ENCODE measurements at regions not wholly inside any gene's neighbourhood (a gene's known extent, or its start where the extent isn't known, plus 50 kb on each side); places are given as distances from the start of the nearest gene placed in this dataset.

DNA sequence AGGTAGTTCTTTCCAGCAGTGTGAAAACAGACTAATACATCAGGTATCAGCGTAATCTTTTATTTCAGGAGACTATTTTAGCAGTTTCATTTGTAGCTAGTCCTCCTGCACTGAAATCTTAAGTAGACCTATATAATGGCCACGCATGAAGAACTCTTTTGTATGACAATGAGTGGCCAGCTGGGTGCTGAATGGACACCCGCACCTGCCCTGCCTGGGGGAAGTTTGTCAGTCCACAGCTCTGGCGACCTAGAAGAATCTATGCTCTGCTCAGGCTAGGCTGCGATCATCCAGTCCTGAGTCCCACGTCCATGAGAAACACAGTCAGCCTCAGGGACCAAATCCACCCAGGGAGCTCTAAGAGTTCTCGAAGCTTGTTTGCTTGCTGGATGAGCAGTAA lies 709.2 kb upstream of the ID2 start:
- DNase-seq (ENCODE audit: low read depth): no peak

DNA sequence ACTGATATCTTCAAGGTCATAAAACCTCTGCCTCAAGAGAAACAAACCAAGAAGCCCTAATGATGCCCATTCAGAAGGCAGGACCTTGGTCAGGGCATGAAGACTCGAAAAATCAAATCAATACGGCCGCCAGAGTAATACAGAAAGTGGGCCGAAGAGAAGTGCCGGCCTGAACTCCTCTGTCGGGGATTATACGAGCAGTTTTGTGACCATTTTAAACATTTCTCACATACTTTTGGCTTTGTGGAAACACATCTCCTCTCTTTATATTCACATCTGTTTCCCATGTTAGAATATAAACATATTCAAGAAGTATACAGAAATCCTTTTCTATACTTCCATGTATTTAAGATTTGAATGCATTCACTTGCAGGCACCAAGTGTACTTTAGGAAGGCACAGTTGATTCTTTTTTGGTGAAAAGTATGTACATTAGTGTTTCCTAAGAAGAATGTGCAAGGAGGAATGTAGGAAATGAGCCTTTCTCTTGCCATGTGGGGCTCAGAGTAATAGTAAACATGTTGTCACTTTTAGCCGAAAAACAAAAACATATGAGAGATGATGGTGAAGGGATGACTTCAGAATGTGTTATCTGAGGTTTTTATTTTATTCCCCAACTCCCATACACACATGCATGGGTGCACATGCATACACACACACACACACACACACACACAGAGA lies 707.9 kb upstream of the ID2 start:
- no peak for DNase-seq (ENCODE audit: low read depth)

DNA sequence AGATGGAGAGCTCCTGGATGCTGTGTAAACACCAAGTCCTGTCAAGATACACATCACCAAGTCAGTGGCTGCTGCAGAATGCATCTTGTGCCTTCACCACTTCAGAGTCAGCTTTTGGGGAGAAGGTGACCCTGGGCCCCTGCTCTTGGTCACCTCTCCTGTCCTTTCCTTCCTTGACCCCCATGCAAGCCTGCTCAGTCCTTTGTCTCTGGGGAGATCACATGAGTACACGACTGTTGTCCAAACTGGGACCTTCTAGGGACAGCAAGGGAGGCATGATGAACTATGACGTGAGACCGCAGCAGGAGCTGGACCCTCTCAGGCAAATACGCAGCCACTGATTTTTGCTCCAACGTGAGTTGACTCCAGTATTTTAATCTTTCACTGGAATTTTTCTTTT lies 706.9 kb upstream of the ID2 start:
- no peak for DNase-seq (ENCODE audit: low read depth)

DNA sequence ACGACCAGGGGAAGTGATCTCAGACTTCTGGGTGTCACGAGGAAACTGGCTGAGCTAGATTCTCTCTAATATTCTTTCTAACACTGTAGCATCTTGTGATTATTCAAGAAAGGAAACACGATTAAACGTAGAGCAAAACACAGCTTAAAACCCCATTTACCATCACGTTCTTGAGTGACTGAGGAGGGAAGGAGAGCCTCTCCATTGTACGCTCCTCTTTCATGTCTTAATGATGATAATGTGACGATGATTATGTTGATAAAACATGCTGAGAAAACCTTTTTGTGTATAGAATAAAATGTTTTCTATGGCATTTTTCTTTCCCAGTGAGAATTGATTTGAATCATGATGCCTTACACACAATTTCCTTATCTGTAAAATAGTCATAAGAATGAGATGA lies 705.6 kb upstream of the ID2 start:
- no peak for DNase-seq (ENCODE audit: low read depth)

DNA sequence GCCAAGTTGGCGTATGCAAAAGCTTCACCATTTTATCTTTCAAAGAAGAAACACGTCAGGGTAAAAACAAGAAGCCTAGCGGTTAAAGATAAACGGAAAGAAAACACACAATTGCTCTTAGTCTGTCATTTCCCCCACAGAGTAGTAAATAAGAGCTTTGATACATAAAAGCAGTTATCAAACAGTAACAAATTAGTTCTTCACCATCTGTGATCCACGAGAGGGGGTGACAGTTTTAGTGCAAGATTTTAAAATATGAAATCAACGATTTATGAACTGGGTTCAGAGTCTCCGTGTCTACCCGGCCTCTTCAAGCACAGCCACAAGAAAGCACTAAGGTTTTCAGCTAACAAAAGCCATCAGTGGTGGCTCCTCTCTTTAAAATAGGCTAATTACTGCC lies 703.9 kb upstream of the ID2 start:
- no peak for DNase-seq (ENCODE audit: low read depth)

DNA sequence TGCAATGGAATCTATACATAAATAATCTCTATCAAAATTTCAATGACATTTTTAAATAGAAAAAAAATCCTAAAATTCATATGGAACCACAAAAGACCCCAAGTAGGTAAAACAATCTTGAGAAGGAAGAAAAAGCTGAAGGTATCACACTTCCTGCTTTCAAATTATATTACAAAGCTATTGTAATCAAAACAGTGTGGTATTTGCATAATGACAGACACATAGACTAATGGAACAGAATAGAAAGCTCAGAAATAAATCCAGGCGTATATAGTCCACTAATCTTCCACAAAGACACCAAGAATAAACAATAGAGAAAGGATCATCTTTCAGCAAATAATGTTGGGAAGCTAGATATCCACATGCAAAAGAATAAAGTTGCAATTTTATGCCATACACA lies 699.8 kb upstream of the ID2 start:
- no peak for DNase-seq (ENCODE audit: low read depth)

DNA sequence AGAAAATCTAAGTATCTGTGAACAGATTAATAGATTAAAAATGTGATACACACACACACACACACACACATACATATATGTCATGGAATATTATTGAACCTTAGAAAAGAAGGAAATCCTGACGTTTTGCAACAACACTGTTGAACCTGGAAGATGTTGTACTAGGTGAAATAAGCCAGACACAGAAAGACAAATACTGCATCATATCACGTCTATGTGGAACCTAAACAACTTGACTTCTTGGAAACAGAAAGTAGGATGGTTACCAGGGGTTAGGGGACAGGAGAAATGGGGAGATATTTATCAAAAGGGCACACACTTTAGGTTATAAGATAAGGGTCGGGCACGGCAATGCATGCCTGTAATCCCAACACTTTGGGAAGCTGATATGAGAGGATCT lies 698.4 kb upstream of the ID2 start:
- DNase-seq (ENCODE audit: low read depth): no peak

DNA sequence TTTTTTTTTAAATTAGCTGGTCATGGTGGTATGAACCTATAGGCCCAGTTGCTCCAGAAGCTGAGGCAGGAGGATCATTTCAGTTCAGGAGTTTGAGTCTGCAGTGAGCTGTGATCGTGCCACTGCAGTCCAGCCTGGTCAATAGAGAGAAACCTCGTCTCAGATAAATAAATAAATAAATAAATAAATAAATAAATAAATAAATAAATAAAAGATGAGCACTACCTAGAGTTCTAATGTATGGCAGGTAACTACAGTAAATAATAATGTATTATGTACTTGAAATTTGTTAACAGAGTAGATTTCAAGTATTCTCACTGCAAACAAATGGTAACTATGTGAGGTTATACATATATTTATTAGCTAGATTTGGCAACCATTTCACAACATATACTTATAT lies 697.9 kb upstream of the ID2 start:
- DNase-seq (ENCODE audit: low read depth): no peak

DNA sequence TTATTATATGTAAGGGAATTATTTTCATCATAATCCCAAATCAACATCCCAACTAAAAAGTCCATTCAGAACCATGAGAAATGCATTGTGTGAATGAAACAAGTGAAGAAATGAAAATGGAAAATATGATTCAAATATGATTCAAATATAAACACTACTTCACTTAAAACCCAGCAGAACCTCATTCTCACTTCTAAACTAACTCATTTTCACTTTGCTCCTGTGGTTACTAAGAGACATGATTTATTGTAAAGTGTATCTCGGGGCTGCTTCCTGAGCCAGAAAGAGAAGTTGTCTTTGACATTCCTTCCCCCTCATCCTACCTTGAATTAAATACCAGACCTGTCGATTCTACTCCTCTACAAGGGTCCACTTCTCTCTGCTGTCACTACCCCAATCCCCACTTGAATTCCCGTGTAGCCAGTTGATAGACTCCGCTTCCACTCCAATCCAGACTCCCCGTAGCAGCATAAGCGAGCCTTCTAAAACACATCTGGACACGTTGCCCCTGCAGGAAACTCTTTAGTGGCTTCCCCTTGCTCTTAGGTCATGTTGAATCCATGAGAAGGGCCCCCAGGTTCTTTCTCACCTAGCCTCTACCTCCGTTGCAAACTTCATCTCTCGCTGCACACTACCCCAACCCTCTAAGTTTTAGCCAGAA lies 697.0 kb upstream of the ID2 start:
- DNase-seq (ENCODE audit: low read depth): no peak

DNA sequence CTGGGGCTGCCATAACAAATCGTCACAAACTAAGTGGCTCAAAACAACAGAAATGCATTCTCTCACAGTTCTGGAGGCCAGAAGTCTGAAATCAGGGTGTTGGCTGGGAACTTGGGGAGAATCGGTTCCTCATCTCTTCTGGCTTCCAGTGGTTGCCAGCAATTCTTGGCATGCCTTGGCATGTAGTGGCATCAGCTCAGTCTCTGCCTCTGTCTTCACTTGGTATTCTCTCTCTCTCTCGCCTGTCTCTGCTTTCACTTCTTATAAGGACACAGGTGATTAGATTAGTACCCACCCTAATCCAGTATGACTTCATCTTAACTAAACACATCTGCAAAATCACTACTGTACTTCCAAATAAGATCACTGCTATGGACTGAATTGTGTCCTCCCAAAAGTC lies 695.4 kb upstream of the ID2 start:
- no peak for DNase-seq (ENCODE audit: low read depth)

DNA sequence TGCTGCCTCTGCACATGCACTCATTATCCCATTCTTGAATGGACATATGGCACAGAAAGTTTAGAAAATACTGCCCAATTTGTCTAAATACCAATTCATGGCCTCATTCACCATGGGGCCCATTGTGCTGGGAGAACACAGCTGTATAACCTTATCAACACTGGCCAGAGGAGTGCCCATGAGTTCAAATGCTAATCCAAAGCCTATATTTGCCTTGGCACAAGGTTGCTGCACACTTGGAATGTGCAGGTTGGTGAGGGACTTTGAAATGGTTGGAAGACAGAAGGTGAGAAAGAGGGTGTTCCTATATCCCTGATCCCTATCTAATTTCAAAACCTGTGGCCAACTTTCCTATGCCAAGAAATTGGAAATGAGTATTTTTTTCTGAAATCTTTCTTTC lies 693.9 kb upstream of the ID2 start:
- DNase-seq (ENCODE audit: low read depth): no peak

DNA sequence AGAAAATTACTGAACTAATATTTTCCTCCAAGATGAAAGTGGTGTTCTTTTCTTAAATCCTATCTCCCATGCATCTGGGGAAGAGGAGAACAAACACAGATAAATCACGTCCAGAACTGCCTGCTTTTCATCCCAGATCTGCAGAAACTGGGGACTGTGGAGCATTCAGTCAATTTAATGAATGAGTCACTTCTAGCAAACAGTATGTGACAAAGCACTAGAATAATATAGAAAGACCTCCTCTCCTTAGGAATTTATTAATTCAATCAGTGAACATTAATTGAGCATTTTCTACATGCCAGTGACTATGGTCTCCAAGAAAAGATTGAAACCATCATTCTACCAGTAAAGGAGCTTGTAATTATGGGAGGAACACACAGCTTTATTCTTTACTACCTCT lies 693.4 kb upstream of the ID2 start:
- no peak for DNase-seq (ENCODE audit: low read depth)

DNA sequence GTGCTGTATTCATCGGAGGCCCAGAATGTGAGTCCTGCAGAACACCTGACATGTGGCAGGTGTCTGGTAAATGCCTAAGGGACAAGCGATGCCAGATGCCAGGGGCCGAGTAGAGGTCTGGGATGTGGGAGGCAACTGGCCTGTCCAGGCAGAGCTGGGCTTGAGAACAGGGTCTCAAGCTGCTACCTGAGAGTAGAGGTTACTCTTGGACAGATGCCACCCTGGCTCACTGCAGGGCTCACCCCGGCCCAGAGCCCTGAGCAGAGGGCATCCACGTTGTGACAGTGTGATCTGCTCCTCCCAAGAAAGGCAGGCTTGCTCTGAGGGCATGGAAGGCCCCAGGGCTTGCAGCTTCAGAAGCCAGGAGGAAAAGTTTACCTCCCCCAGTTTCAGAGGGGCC lies 692.0 kb upstream of the ID2 start:
- DNase-seq (ENCODE audit: low read depth): no peak

DNA sequence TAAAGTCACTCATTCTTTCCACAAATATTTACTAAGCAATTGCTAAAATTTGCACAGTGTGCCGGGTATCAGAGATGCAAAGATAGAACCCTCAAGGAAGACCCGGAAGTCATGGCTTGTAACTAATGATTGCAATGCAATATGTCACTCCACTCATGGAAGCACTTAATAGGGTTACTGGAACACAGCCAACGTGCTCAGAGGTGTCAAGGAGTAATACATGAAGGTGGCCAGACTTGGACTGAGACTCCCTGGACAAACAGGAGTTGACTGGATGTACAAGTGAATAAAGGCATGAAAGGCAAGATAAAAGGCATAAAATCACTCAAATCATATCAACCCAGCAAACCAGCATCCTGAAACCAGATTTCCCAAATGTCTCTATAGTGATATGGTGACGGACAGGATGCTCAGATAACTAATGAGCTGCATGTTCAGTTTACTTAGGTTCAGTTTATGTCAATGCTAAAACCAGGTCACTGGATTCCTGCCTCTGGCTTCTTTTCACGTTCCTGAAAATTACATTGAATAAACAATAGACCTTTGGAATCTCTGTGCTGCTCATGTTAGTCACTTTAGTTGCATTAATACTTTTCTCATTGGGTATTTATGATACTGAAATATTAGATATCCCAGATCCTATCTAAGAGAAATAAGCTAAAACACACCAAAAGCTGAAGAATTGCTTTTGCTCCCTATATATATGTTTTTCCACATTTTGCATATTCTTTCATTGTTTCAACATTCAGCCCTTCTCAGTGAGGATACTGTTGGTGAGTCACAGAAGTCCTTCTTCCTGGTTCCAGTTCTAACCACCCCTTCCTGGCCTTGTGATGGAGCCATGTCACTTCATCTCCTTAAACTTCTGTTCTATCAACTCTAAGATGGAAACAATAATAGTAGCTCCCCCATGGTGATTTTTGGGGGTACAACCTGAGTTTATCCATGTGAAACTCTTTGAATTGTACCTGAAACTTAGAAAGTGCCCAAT lies 688.9 kb upstream of the ID2 start:
- no peak for DNase-seq (ENCODE audit: low read depth)

DNA sequence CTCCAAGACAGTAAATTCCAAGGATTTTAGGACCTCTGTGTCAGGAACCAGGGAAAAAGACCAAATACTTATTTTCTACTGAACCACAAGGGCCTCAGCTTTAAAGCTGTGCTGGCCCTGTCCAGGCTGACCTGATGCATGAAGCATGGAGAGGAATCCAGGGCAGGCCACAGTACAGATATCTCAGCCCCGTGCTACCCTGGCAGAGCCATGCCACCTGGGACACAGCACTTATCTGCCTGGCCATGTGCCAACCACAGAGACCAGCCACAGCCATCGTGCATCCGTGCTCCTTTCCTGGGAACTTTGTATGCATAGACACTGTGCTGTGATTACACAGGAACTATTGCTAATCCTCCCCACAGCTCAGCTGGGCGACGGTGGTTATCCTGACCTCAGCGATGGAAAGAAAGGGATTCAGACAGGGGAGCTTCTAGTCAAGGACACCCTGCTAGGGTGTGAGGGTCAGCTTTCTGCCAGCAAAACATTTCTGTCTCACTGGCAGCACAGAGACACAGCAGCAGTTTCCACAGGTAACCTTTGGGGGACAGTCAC lies 687.4 kb upstream of the ID2 start:
- no peak for DNase-seq (ENCODE audit: low read depth)

DNA sequence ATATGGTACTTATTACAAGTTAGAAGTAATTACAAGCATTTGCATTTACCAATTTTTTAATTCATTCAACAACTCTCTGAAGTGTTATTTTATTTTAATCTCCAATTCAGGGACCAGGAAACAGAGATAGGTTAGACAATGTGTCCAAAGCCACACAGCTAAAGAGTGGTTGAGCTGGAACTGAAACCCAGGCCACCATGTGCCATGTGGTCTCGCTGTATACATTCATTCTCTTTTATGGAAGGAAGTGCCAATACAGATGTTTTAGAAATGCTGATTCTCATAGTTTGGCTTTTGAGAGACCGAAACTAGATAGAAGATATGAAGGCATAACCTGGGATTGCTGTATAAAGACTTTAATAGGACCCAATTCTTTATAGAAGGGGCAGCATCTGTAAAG lies 684.6 kb upstream of the ID2 start:
- DNase-seq (ENCODE audit: low read depth): no peak

DNA sequence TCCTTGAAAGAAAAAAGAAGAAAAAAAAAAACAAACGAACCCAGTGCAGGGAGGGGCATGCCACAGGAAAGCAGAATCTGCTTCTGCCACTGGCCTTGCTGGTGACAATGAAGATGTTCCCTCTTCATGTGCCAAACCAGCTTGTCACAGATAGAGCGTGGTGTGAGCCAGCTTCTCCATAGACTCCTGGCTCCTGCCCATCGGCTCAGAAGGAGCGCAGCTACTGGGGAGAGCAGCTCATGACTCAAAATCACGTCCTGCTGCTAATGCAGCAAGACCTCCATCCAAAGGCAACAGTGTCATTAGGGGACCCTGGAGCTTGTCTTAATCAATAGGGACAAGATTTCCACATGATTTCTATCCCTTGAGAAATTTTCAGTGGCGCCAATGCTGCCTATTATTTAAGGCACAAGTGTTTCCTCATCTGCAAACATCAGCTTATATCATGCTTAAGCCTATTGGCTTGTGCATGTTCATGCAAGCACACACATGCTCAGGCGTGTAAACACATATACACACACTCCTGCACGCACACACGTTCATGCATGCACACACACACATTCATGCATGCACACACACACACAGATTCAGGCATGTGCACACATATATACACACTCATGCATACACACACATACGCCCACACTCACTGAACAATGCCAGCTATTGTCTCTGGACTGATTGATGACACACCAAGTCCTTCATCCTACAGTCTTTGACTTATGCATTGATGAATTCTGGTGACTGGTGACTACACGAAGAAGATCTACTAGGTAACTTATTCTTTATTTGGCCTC lies 682.0 kb upstream of the ID2 start:
- DNase-seq (ENCODE audit: low read depth): no peak

DNA sequence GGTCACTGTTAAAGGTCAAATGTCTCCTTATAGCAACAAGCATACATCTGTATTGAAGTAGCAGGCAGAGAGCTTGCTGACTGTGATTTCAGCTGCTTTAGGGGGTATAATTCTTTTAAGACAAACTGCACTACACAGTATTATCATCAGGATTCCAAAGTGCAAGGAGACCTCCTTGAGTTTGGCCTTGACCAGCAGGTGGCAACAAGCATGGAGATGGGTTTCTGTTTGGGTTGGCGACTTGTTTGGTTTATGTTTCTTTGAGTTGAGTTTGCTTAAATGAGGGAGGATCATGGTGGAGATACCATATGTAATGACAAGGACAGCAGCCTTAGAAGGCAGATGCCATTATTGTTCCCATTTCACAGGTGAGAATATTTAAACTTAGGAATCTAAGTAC lies 681.0 kb upstream of the ID2 start:
- no peak for DNase-seq (ENCODE audit: low read depth)

DNA sequence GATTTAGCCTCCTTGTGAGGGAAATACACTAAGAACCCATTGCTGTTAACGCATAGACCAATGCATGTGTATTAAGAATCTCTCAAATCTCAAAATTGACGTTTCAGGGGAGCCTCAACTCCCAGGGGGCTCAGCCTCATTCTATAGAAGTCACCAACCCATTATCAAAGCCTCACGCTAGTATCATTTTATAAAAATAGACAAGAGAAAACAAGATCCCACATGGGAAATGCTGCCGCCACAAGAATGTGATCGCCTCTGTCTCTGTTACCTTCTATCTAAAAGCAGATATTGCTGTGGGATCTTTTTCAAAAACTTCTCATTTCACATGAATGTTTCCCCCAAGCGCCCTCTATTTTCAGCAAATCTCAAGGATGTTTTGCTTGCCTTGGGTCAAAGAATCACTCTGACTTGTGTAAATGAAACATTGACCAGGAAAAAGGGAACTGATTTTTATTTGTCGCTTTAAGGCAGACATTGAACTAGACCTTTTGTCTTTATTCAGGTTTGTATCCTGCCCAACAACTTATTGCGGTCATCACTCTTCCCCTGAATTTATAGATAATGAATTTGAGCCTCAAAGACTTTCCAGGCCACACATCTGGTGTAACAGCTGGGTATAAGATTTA lies 679.0 kb upstream of the ID2 start:
- DNase-seq (ENCODE audit: low read depth): no peak

DNA sequence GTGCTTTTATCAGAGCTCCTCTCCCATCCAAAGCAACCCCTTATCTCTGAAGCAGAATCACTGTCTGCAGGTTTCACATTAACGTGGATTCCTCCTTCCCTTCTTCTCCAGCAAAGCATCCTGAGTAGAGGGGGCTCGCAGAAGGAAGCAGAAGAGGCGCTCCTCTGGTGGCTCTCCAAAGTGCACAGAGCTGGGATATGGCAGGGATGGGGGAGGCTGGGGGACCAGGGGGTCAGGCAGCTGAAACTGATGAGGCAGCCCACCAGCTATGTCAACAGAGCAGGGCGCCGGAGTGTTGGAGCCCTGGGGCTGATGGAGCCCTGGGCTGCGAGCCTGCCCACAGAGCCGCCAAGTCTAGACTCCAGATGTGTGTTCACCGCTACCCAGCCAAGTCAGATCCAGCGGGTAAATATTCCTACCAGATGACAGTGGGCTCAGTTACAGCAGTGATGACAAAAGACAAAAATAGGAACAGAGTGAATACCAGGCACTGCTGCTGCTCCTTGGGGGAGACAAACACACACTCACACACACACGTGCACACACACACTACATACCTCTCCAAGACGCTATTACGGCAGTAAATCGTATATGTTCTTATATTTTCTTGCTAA lies 678.3 kb upstream of the ID2 start:
- DNase-seq (ENCODE audit: low read depth): no peak

DNA sequence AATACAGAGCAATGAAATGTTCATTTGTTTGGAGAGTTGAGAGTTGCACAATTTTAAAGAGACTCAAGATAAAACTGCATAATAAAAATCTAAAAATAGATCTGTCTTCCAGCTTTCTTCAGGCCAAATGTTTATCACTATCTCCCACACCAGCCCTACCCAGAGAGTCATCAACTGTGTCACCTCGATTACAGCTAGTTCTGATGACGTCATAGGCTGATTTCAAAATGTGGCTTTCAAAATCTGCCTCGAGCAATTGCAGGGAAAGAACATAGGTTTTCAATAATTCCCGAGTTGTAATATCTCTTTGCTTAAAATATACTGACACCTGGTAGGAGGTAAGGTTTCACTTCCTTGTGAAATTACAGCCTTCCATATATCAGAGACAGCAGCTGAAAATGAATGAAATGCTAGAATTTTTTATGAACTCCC lies 677.6 kb upstream of the ID2 start:
- no peak for DNase-seq (ENCODE audit: low read depth)

Data from stimulated activated CD8-positive, alpha-beta memory T cell treated with anti-CD3 and anti-CD28 coated beads, Interleukin-12 subunit alpha, Interleukin-12 subunit beta, amount 100 ng/mL, for 4 hours (primary cell).